HEK293 (cell line): ENCODE measurements at regions not wholly inside any gene's neighbourhood (a gene's known extent, or its start where the extent isn't known, plus 50 kb on each side); places are given as distances from the start of the nearest gene placed in this dataset.

Source experiments
- CTCF ChIA-PET: fragments of 350-600 bp; formaldehyde crosslinking; extraction: SDS; loops from one replicate; lab custom pipeline; 2021; ENCODE audit warnings: antibody characterized with exemption; lab: Yijun Ruan, JAX
- POLR2A ChIA-PET: fragments of 300-600 bp; formaldehyde crosslinking; extraction: SDS; loops from one replicate; lab custom pipeline; 2020; ENCODE audit warnings: antibody characterized with exemption, inconsistent platforms; lab: Yijun Ruan, JAX
- H3K27ac ChIP-seq: fragments of 200-500 bp; sonication (Bioruptor generic); 2 replicates; pipeline ENCODE4 v1.5.1; 2014; ENCODE audit warnings: low read depth, low read length, control low read depth, inconsistent platforms; ENCODE audit errors: extremely low read depth
- H3K36me3 ChIP-seq, 2 experiments: fragments of 200-500 bp in 1 of 2; sonication (Bioruptor generic) in 1 of 2; 1 replicate in 1 of 2; 2 replicates in 1 of 2; pipeline ENCODE4 v1.5.1; 2014 to 2017; ENCODE audit warnings: inconsistent platforms in 2 of 2, low read length in 2 of 2; ENCODE audit not compliant: control insufficient read depth in 2 of 2, insufficient read depth in 1 of 2
- H3K4me1 ChIP-seq: fragments of 200-500 bp; sonication (Bioruptor generic); 2 replicates; pipeline ENCODE4 v1.5.1; 2014; ENCODE audit warnings: mild to moderate bottlenecking, low read length, inconsistent platforms; ENCODE audit not compliant: control insufficient read depth, insufficient read depth
- H3K4me3 ChIP-seq: 2 replicates; pipeline ENCODE4 v1.5.1; 2011; ENCODE audit warnings: low read depth, mild to moderate bottlenecking, control low read depth, low read length, moderate library complexity
- H3K9me3 ChIP-seq: fragments of 200-500 bp; sonication (Bioruptor generic); 2 replicates; pipeline ENCODE4 v1.5.1; 2014; ENCODE audit warnings: low read depth, low read length, inconsistent platforms; ENCODE audit not compliant: control insufficient read depth, insufficient read depth
- ELK4 ChIP-seq: IDR thresholded peaks from 2 replicates; pipeline ENCODE4 v1.6.1; 2011; ENCODE audit warnings: mild to moderate bottlenecking, low read depth, low read length, borderline replicate concordance
- GLIS2 ChIP-seq: fragments of 450-650 bp; formaldehyde crosslinking; IDR thresholded peaks from 2 replicates; pipeline ENCODE4 v1.5.1; 2016; ENCODE audit warnings: missing biosample characterization, missing genetic modification characterization
- TRIM28 ChIP-seq: IDR thresholded peaks from 2 replicates; pipeline ENCODE4 v1.6.1; 2011; ENCODE audit warnings: low read length, control low read depth, borderline replicate concordance
- ZFP3 ChIP-seq: fragments of 450-650 bp; formaldehyde crosslinking; IDR thresholded peaks from 2 replicates; pipeline ENCODE4 v1.5.1; 2016; ENCODE audit warnings: low read depth, missing biosample characterization, missing genetic modification characterization
- ZFP37 ChIP-seq: fragments of 450-650 bp; formaldehyde crosslinking; IDR thresholded peaks from 2 replicates; pipeline ENCODE4 v1.5.1; 2016; ENCODE audit warnings: missing biosample characterization, missing genetic modification characterization
- ZNF138 ChIP-seq: fragments of 450-650 bp; formaldehyde crosslinking; IDR thresholded peaks from 2 replicates; pipeline ENCODE4 v1.5.1; 2016; ENCODE audit warnings: missing biosample characterization, missing genetic modification characterization, borderline replicate concordance
- ZNF280D ChIP-seq: fragments of 450-650 bp; formaldehyde crosslinking; IDR thresholded peaks from 2 replicates; pipeline ENCODE4 v1.5.1; 2016; ENCODE audit warnings: missing biosample characterization, missing genetic modification characterization
- ZNF37A ChIP-seq: fragments of 450-650 bp; IDR thresholded peaks from 2 replicates; pipeline ENCODE4 v1.5.1; 2018; ENCODE audit warnings: missing biosample characterization, missing genetic modification characterization
- ZNF394 ChIP-seq: fragments of 450-650 bp; formaldehyde crosslinking; IDR thresholded peaks from 2 replicates; pipeline ENCODE4 v1.5.1; 2016; ENCODE audit warnings: missing biosample characterization, missing genetic modification characterization, mild to moderate bottlenecking, moderate library complexity, borderline replicate concordance
- ZNF404 ChIP-seq: fragments of 450-650 bp; formaldehyde crosslinking; IDR thresholded peaks from 2 replicates; pipeline ENCODE4 v1.5.1; 2017; ENCODE audit warnings: missing biosample characterization, missing genetic modification characterization
- ZNF639 ChIP-seq: fragments of 450-650 bp; formaldehyde crosslinking; IDR thresholded peaks from 2 replicates; pipeline ENCODE4 v1.5.1; 2016; ENCODE audit warnings: missing biosample characterization, missing genetic modification characterization
- ZNF701 ChIP-seq: fragments of 450-650 bp; formaldehyde crosslinking; IDR thresholded peaks from 2 replicates; pipeline ENCODE4 v1.5.1; 2016; ENCODE audit warnings: missing biosample characterization, missing genetic modification characterization
- ZNF837 ChIP-seq: fragments of 450-650 bp; formaldehyde crosslinking; IDR thresholded peaks from 2 replicates; pipeline ENCODE4 v1.5.1; 2016; ENCODE audit warnings: missing biosample characterization, missing genetic modification characterization
- ZXDB ChIP-seq: fragments of 450-650 bp; formaldehyde crosslinking; IDR thresholded peaks from 2 replicates; pipeline ENCODE4 v1.5.1; 2016; ENCODE audit warnings: missing biosample characterization, missing genetic modification characterization
- TF ChIP-seq, protein P1 (sequence below): fragments of 450-650 bp; formaldehyde crosslinking; IDR thresholded peaks from 2 replicates; pipeline ENCODE4 v1.5.1; 2017; ENCODE audit warnings: missing biosample characterization, mild to moderate bottlenecking, missing genetic modification characterization, moderate library complexity
- TF ChIP-seq, protein P2 (sequence below): fragments of 450-650 bp; formaldehyde crosslinking; IDR thresholded peaks from 2 replicates; pipeline ENCODE4 v1.5.1; 2016; ENCODE audit warnings: missing biosample characterization, missing genetic modification characterization
- TF ChIP-seq, protein P3 (sequence below): fragments of 450-650 bp; formaldehyde crosslinking; IDR thresholded peaks from 2 replicates; pipeline ENCODE4 v1.5.1; 2016; ENCODE audit warnings: missing biosample characterization, missing genetic modification characterization
- TF ChIP-seq, protein P4 (sequence below): fragments of 450-650 bp; formaldehyde crosslinking; IDR thresholded peaks from 2 replicates; pipeline ENCODE4 v1.5.1; 2016; ENCODE audit warnings: missing biosample characterization, missing genetic modification characterization, borderline replicate concordance
- TF ChIP-seq, protein P5 (sequence below): fragments of 450-650 bp; IDR thresholded peaks from 2 replicates; pipeline ENCODE4 v1.5.1; 2018; ENCODE audit warnings: missing biosample characterization, mild to moderate bottlenecking, missing genetic modification characterization
- TF ChIP-seq, protein P6 (sequence below): fragments of 450-650 bp; formaldehyde crosslinking; IDR thresholded peaks from 2 replicates; pipeline ENCODE4 v1.5.1; 2016; ENCODE audit warnings: missing biosample characterization, missing genetic modification characterization

- TF ChIP-seq, protein P1, sequence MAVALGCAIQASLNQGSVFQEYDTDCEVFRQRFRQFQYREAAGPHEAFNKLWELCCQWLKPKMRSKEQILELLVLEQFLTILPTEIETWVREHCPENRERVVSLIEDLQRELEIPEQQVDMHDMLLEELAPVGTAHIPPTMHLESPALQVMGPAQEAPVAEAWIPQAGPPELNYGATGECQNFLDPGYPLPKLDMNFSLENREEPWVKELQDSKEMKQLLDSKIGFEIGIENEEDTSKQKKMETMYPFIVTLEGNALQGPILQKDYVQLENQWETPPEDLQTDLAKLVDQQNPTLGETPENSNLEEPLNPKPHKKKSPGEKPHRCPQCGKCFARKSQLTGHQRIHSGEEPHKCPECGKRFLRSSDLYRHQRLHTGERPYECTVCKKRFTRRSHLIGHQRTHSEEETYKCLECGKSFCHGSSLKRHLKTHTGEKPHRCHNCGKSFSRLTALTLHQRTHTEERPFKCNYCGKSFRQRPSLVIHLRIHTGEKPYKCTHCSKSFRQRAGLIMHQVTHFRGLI (tag by site-specific recombination), result no peak
- TF ChIP-seq ZNF394 (tag by site-specific recombination), result no peak
- TF ChIP-seq, protein P2, sequence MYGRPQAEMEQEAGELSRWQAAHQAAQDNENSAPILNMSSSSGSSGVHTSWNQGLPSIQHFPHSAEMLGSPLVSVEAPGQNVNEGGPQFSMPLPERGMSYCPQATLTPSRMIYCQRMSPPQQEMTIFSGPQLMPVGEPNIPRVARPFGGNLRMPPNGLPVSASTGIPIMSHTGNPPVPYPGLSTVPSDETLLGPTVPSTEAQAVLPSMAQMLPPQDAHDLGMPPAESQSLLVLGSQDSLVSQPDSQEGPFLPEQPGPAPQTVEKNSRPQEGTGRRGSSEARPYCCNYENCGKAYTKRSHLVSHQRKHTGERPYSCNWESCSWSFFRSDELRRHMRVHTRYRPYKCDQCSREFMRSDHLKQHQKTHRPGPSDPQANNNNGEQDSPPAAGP (tag by site-specific recombination), result no peak
- no peak for TF ChIP-seq ZFP37 (tag by site-specific recombination)
- TF ChIP-seq, protein P3, sequence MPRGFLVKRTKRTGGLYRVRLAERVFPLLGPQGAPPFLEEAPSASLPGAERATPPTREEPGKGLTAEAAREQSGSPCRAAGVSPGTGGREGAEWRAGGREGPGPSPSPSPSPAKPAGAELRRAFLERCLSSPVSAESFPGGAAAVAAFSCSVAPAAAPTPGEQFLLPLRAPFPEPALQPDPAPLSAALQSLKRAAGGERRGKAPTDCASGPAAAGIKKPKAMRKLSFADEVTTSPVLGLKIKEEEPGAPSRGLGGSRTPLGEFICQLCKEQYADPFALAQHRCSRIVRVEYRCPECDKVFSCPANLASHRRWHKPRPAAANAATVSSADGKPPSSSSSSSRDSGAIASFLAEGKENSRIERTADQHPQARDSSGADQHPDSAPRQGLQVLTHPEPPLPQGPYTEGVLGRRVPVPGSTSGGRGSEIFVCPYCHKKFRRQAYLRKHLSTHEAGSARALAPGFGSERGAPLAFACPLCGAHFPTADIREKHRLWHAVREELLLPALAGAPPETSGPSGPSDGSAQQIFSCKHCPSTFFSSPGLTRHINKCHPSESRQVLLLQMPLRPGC (tag by site-specific recombination), result no peak
- no peak for TF ChIP-seq ZNF37A (tag by site-specific recombination)
- TF ChIP-seq GLIS2 (tag by site-specific recombination), result no peak
- TF ChIP-seq ELK4, result no peak
- no peak for TF ChIP-seq TRIM28
- TF ChIP-seq ZXDB (tag by site-specific recombination), result no peak
- no peak for TF ChIP-seq ZNF138 (tag by site-specific recombination)
These were observed 62.6 kb upstream of the ST6GAL2 start (continued) for GRCh38 chr2:106948540-106948939.

DNA sequence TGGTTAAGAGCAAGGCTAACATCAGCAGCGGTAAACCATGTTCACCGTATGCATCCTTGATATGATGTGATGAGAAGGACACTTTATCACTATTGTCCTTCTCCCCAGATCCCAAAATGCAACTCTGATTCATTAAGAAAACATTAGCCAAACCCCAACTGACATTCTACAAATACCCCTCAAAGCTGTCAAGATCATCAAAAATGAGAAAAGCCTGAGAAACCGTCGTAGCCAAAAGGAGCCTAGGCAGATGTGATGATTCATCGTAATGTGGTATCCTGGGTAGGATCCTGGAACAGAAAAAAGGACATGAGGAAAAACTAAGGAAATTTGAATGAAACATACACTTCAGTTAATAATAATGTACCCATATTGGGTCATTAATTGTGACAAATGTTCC is 67.3 kb upstream of the ST6GAL2 start:
- ChIA-PET POLR2A (no interaction called here), CTCF (interaction anchor here (0.6 kb wide), 1 partner anchor 352 kb away, joined by 3 read pairs; no protein-coding TSS in a partner anchor)
- Histone ChIP-seq H3K27ac (no peak overlapping the region), H3K36me3 (no peaks in the 10 kb centered on the region), H3K4me1 (no peaks in the 10 kb centered on the region), H3K9me3 (no peaks in the 10 kb centered on the region), H3K4me3 (no peak overlapping the region)
- TF ChIP-seq, protein P4, sequence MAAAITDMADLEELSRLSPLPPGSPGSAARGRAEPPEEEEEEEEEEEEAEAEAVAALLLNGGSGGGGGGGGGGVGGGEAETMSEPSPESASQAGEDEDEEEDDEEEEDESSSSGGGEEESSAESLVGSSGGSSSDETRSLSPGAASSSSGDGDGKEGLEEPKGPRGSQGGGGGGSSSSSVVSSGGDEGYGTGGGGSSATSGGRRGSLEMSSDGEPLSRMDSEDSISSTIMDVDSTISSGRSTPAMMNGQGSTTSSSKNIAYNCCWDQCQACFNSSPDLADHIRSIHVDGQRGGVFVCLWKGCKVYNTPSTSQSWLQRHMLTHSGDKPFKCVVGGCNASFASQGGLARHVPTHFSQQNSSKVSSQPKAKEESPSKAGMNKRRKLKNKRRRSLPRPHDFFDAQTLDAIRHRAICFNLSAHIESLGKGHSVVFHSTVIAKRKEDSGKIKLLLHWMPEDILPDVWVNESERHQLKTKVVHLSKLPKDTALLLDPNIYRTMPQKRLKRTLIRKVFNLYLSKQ (tag by site-specific recombination), result no peak
- TF ChIP-seq, protein P5, sequence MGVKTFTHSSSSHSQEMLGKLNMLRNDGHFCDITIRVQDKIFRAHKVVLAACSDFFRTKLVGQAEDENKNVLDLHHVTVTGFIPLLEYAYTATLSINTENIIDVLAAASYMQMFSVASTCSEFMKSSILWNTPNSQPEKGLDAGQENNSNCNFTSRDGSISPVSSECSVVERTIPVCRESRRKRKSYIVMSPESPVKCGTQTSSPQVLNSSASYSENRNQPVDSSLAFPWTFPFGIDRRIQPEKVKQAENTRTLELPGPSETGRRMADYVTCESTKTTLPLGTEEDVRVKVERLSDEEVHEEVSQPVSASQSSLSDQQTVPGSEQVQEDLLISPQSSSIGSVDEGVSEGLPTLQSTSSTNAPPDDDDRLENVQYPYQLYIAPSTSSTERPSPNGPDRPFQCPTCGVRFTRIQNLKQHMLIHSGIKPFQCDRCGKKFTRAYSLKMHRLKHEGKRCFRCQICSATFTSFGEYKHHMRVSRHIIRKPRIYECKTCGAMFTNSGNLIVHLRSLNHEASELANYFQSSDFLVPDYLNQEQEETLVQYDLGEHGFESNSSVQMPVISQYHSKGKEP (tag by site-specific recombination), result no peak
- TF ChIP-seq ZFP3 (tag by site-specific recombination) (no peak), TRIM28 (no peak), ZNF837 (tag by site-specific recombination) (no peak), ZNF280D (tag by site-specific recombination) (no peak), ZNF404 (tag by site-specific recombination) (no peak), ZNF639 (tag by site-specific recombination) (no peak), ZNF701 (tag by site-specific recombination) (no peak)
- TF ChIP-seq, protein P6, sequence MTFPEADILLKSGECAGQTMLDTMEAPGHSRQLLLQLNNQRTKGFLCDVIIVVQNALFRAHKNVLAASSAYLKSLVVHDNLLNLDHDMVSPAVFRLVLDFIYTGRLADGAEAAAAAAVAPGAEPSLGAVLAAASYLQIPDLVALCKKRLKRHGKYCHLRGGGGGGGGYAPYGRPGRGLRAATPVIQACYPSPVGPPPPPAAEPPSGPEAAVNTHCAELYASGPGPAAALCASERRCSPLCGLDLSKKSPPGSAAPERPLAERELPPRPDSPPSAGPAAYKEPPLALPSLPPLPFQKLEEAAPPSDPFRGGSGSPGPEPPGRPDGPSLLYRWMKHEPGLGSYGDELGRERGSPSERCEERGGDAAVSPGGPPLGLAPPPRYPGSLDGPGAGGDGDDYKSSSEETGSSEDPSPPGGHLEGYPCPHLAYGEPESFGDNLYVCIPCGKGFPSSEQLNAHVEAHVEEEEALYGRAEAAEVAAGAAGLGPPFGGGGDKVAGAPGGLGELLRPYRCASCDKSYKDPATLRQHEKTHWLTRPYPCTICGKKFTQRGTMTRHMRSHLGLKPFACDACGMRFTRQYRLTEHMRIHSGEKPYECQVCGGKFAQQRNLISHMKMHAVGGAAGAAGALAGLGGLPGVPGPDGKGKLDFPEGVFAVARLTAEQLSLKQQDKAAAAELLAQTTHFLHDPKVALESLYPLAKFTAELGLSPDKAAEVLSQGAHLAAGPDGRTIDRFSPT (tag by site-specific recombination), result no peak
